GM10847 (cell line): ENCODE measurements at regions not wholly inside any gene's neighbourhood (a gene's known extent, or its start where the extent isn't known, plus 50 kb on each side); places are given as distances from the start of the nearest gene placed in this dataset.

Source experiments
- POLR2A ChIP-seq: IDR thresholded peaks from 2 replicates; pipeline ENCODE4 v1.6.1; 2011; ENCODE audit not compliant: insufficient read length; ENCODE audit errors: extremely low read depth

- peak; percentile 23 for TF ChIP-seq POLR2A
Observed at GRCh38 chr7:65080799-65081668, 74.5 kb upstream of the ERV3-1 start.
